ENCODE measurements at regions not wholly inside any gene's neighbourhood (a gene's known extent, or its start where the extent isn't known, plus 50 kb on each side); places are given as distances from the start of the nearest gene placed in this dataset.

DNA sequence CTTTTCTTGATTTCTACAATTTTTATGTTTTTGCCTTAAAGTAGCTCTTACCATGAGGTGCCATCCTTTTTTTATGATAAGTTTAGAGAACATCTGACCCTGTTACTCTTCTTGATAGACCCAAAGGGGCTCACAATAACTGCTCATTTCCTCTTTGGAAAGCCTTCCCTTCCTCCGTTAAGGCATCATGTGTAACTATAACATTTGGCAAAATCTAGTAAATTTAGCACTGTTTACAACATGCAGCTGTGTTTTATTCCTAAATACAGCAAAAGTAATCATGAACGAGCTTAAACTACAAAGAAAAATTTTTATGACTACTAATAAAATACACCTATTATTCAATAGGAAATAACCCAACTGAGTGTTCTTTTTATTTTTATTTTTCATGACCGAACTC lies 705.1 kb downstream of the MAT2B start:
- no peaks in the 10 kb centered on the region for H3K27me3 ChIP-seq (ENCODE audit: control insufficient read depth, insufficient read depth, low read length, poor library complexity, severe bottlenecking)
- no peaks in the 10 kb centered on the region for H3K9me3 ChIP-seq (ENCODE audit: control insufficient read depth, low read length)
- Mint-ChIP-seq H3K4me1 (no peaks in the 10 kb centered on the region), H3K27me3 (ENCODE audit: insufficient read depth) (no peaks in the 10 kb centered on the region), H3K9me3 (no peaks in the 10 kb centered on the region), H3K27ac (no peak overlapping the region), H3K36me3 (ENCODE audit: low read depth) (no peaks in the 10 kb centered on the region), H3K4me3 (no peak overlapping the region)
- H3K27ac ChIP-seq (ENCODE audit: low read depth, low read length), result no peak overlapping the region
- 90 to 93% methylated on average over 3 of the region's 3 CpGs for WGBS, 2 experiments (ENCODE audit: insufficient coverage in 1 of 2, insufficient read length in 1 of 2)
- H3K4me1 ChIP-seq (ENCODE audit: control insufficient read depth, insufficient read depth, low read length), result no peaks in the 10 kb centered on the region
- no peak overlapping the region for H3K9ac ChIP-seq (ENCODE audit: extremely low read depth, low read length, poor library complexity, severe bottlenecking)
- no peak for DNase-seq
- H3K36me3 ChIP-seq (ENCODE audit: control insufficient read depth, insufficient read depth, low read length), result no peaks in the 10 kb centered on the region
- H3K4me3 ChIP-seq (ENCODE audit: low read length), result no peak overlapping the region
- TF ChIP-seq, protein P1, sequence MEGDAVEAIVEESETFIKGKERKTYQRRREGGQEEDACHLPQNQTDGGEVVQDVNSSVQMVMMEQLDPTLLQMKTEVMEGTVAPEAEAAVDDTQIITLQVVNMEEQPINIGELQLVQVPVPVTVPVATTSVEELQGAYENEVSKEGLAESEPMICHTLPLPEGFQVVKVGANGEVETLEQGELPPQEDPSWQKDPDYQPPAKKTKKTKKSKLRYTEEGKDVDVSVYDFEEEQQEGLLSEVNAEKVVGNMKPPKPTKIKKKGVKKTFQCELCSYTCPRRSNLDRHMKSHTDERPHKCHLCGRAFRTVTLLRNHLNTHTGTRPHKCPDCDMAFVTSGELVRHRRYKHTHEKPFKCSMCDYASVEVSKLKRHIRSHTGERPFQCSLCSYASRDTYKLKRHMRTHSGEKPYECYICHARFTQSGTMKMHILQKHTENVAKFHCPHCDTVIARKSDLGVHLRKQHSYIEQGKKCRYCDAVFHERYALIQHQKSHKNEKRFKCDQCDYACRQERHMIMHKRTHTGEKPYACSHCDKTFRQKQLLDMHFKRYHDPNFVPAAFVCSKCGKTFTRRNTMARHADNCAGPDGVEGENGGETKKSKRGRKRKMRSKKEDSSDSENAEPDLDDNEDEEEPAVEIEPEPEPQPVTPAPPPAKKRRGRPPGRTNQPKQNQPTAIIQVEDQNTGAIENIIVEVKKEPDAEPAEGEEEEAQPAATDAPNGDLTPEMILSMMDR (conservative IDR thresholded peaks at IDR 0.05), result no peak

DNA sequence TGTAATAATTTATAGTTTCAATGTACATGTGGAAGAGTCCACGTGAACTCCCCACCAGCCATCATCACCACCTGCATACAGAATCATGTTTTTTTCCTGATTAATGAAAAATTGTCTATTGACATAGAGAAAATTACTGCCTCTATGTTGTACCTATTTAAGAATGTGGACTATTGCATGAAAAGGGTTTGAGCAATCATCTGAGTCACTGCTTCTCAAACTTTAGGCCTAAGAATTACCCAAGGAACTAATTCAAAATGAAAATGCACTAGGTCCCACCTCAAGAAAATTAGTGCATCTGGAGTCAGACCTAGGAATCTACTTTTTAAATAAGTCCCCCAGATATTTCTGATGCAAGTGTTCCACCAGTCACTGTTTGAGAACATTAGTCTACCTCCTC lies 709.3 kb downstream of the MAT2B start:
- Histone ChIP-seq H3K27ac (ENCODE audit: low read depth, low read length) (no peak overlapping the region), H3K27me3 (ENCODE audit: control insufficient read depth, insufficient read depth, low read length, poor library complexity, severe bottlenecking) (no peaks in the 10 kb centered on the region), H3K9me3 (ENCODE audit: control insufficient read depth, low read length) (no peaks in the 10 kb centered on the region), H3K9ac (ENCODE audit: extremely low read depth, low read length, poor library complexity, severe bottlenecking) (no peak overlapping the region), H3K4me3 (ENCODE audit: low read length) (no peak overlapping the region), H3K36me3 (ENCODE audit: control insufficient read depth, insufficient read depth, low read length) (no peaks in the 10 kb centered on the region), H3K4me1 (ENCODE audit: control insufficient read depth, insufficient read depth, low read length) (no peaks in the 10 kb centered on the region)
- no peak overlapping the region for H3K27ac Mint-ChIP-seq
- no peaks in the 10 kb centered on the region for H3K27me3 Mint-ChIP-seq (ENCODE audit: insufficient read depth)
- TF ChIP-seq, protein P1 (conservative IDR thresholded peaks at IDR 0.05), result no peak
- no peaks in the 10 kb centered on the region for H3K4me1 Mint-ChIP-seq
- no peaks in the 10 kb centered on the region for H3K9me3 Mint-ChIP-seq
- no peak overlapping the region for H3K4me3 Mint-ChIP-seq
- WGBS, 2 experiments (ENCODE audit: insufficient coverage in 1 of 2, insufficient read length in 1 of 2), result no CpG with 5 or more reads among the region's 1 CpG
- no peaks in the 10 kb centered on the region for H3K36me3 Mint-ChIP-seq (ENCODE audit: low read depth)
- no peak for DNase-seq

DNA sequence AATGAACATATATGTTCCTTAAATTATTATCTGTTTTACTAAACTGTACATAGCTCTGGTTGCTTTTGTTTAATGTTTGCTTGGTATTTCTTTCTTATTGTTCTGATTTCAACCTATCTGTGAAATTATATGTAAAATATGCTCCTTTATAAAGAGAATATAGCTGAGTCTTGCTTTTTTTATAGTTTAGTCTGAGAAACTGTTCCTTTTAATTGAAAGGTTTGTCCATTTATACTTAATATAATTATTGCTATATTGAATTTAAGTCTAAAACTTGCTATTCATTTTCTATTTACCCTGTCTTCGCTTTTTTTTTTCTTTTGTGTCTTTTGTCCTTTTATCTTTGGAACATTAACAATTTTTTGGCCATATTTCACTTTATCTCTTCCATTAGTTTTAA lies 712.0 kb downstream of the MAT2B start:
- H3K27ac ChIP-seq (ENCODE audit: low read depth, low read length), result no peak overlapping the region
- Mint-ChIP-seq H3K4me1 (no peaks in the 10 kb centered on the region), H3K36me3 (ENCODE audit: low read depth) (no peaks in the 10 kb centered on the region), H3K9me3 (no peaks in the 10 kb centered on the region), H3K27me3 (ENCODE audit: insufficient read depth) (no peaks in the 10 kb centered on the region), H3K27ac (no peak overlapping the region), H3K4me3 (no peak overlapping the region)
- H3K9ac ChIP-seq (ENCODE audit: extremely low read depth, low read length, poor library complexity, severe bottlenecking), result no peak overlapping the region
- H3K4me1 ChIP-seq (ENCODE audit: control insufficient read depth, insufficient read depth, low read length), result no peaks in the 10 kb centered on the region
- no peaks in the 10 kb centered on the region for H3K36me3 ChIP-seq (ENCODE audit: control insufficient read depth, insufficient read depth, low read length)
- TF ChIP-seq, protein P1 (conservative IDR thresholded peaks at IDR 0.05), result no peak
- no peak overlapping the region for H3K4me3 ChIP-seq (ENCODE audit: low read length)
- DNase-seq, result no peak
- no peaks in the 10 kb centered on the region for H3K27me3 ChIP-seq (ENCODE audit: control insufficient read depth, insufficient read depth, low read length, poor library complexity, severe bottlenecking)
- 57 to 91% methylated on average over 1 of the region's 1 CpG for WGBS, 2 experiments (ENCODE audit: insufficient coverage in 1 of 2, insufficient read length in 1 of 2)
- H3K9me3 ChIP-seq (ENCODE audit: control insufficient read depth, low read length), result no peaks in the 10 kb centered on the region

Data from endodermal cell (in vitro differentiated cells).